ENCODE measurements at regions not wholly inside any gene's neighbourhood (a gene's known extent, or its start where the extent isn't known, plus 50 kb on each side); places are given as distances from the start of the nearest gene placed in this dataset.
"Not testable (repeated sequence)": the region's sequence is repeated elsewhere in the genome, so short reads cannot be mapped to it uniquely, and the experiment has no call there.

- DNase-seq (ENCODE audit: low spot score): peak; percentile 18
Measured at GRCh38 chr2:105536175-105536574, 137.3 kb upstream of the FHL2 start.

- DNase-seq (ENCODE audit: low spot score): not testable (repeated sequence)
Measured at GRCh38 chr2:105529258-105529657, 130.4 kb upstream of the FHL2 start.

- DNase-seq (ENCODE audit: low spot score): no peak
Measured at GRCh38 chr2:105526000-105526925, 127.4 kb upstream of the FHL2 start.

GRCh38 chr2:105525201-105525600 lies 126.3 kb upstream of the FHL2 start:
- DNase-seq (ENCODE audit: low spot score): no peak

- no peak for DNase-seq (ENCODE audit: low spot score)
Measured at GRCh38 chr2:105522645-105523044, 123.8 kb upstream of the FHL2 start.

GRCh38 chr2:105521616-105522015 lies 122.8 kb upstream of the FHL2 start:
- no peak for DNase-seq (ENCODE audit: low spot score)

GRCh38 chr2:105521176-105521575 lies 122.3 kb upstream of the FHL2 start:
- peak; percentile 40 for DNase-seq (ENCODE audit: low spot score)

GRCh38 chr2:105519516-105519915 lies 120.7 kb upstream of the FHL2 start:
- DNase-seq (ENCODE audit: low spot score): no peak

- no peak for DNase-seq (ENCODE audit: low spot score)
Measured at GRCh38 chr2:105518897-105519296, 120.0 kb upstream of the FHL2 start.

- peak; percentile 69 for DNase-seq (ENCODE audit: low spot score)
Measured at GRCh38 chr2:105517814-105518705, 119.2 kb upstream of the FHL2 start.

- DNase-seq (ENCODE audit: low spot score): no peak
Measured at GRCh38 chr2:105515581-105516415, 116.9 kb upstream of the FHL2 start.

- no peak for DNase-seq (ENCODE audit: low spot score)
Measured at GRCh38 chr2:105514576-105514975, 115.7 kb upstream of the FHL2 start.

- DNase-seq (ENCODE audit: low spot score): no peak
Measured at GRCh38 chr2:105510761-105511528, 112.1 kb upstream of the FHL2 start.

- no peak for DNase-seq (ENCODE audit: low spot score)
Measured at GRCh38 chr2:105509269-105510086, 110.6 kb upstream of the FHL2 start.

GRCh38 chr2:105506860-105507259 lies 108.0 kb upstream of the FHL2 start:
- DNase-seq (ENCODE audit: low spot score): not testable (repeated sequence)

- DNase-seq (ENCODE audit: low spot score): no peak
Measured at GRCh38 chr2:105504459-105504858, 105.6 kb upstream of the FHL2 start.

GRCh38 chr2:105502625-105503334 lies 103.9 kb upstream of the FHL2 start:
- peak; percentile 47 for DNase-seq (ENCODE audit: low spot score)

GRCh38 chr2:105498281-105498846 lies 99.5 kb upstream of the FHL2 start:
- DNase-seq (ENCODE audit: low spot score): no peak

- peak; percentile 51 for DNase-seq (ENCODE audit: low spot score)
Measured at GRCh38 chr2:105497094-105497493, 98.2 kb upstream of the FHL2 start.
